H9 (cell line): ENCODE measurements at regions not wholly inside any gene's neighbourhood (a gene's known extent, or its start where the extent isn't known, plus 50 kb on each side); places are given as distances from the start of the nearest gene placed in this dataset.

Experiments
- DNase-seq: peaks from one replicate; pipeline ENCODE4 v3.0.0-alpha.2; 2017
- H2AFZ ChIP-seq: one replicate; pipeline ENCODE4 v1.6.1; 2013; ENCODE audit warnings: mild to moderate bottlenecking, low read length, control low read depth, moderate library complexity
- H2AK5ac ChIP-seq: 2 replicates; pipeline ENCODE4 v1.6.1; 2013; ENCODE audit warnings: low read length, control low read depth, mixed read lengths; ENCODE audit not compliant: insufficient read length
- H2BK120ac ChIP-seq: one replicate; pipeline ENCODE4 v1.6.1; 2013; ENCODE audit warnings: low read depth, mild to moderate bottlenecking, low read length, control low read depth, inconsistent platforms; ENCODE audit not compliant: poor library complexity, severe bottlenecking
- H2BK12ac ChIP-seq: 2 replicates; pipeline ENCODE4 v1.6.1; 2013; ENCODE audit warnings: low read length, control low read depth, mixed read lengths, low read depth; ENCODE audit not compliant: insufficient read length
- H2BK15ac ChIP-seq: 2 replicates; pipeline ENCODE4 v1.6.1; 2013; ENCODE audit warnings: low read depth, low read length, control low read depth
- H2BK20ac ChIP-seq: one replicate; pipeline ENCODE4 v1.6.1; 2013; ENCODE audit warnings: low read depth, mild to moderate bottlenecking, low read length, control low read depth, inconsistent platforms; ENCODE audit not compliant: poor library complexity, severe bottlenecking
- H2BK5ac ChIP-seq: 2 replicates; pipeline ENCODE4 v1.6.1; 2013; ENCODE audit warnings: low read length, control low read depth, mixed read lengths; ENCODE audit not compliant: insufficient read length
- H3K14ac ChIP-seq: 2 replicates; pipeline ENCODE4 v1.6.1; 2013; ENCODE audit warnings: low read length, control low read depth; ENCODE audit not compliant: insufficient read depth
- H3K18ac ChIP-seq: 2 replicates; pipeline ENCODE4 v1.6.1; 2013; ENCODE audit warnings: low read depth, mild to moderate bottlenecking, mixed read lengths, low read length, control low read depth; ENCODE audit not compliant: insufficient read length
- H3K23ac ChIP-seq: 2 replicates; pipeline ENCODE4 v1.6.1; 2013; ENCODE audit warnings: low read length, control low read depth, mixed read lengths, low read depth; ENCODE audit not compliant: insufficient read length
- H3K23me2 ChIP-seq: 2 replicates; pipeline ENCODE4 v1.6.1; 2013; ENCODE audit warnings: low read depth, mild to moderate bottlenecking, mixed read lengths, low read length, control low read depth; ENCODE audit not compliant: insufficient read length, poor library complexity, severe bottlenecking
- H3K27ac ChIP-seq: 2 replicates; pipeline ENCODE4 v1.5.1; 2013; ENCODE audit warnings: low read length, control low read depth, mixed read lengths, low read depth; ENCODE audit not compliant: insufficient read length
- H3K27me3 ChIP-seq: 2 replicates; pipeline ENCODE4 v1.6.1; 2013; ENCODE audit warnings: low read length, control low read depth, inconsistent platforms; ENCODE audit not compliant: insufficient read depth
- H3K4ac ChIP-seq: 2 replicates; pipeline ENCODE4 v1.6.1; 2013; ENCODE audit warnings: low read depth, mild to moderate bottlenecking, control low read depth, inconsistent platforms, low read length, moderate library complexity
- H3K4me1 ChIP-seq: 2 replicates; pipeline ENCODE4 v1.6.1; 2013; ENCODE audit warnings: low read length, control low read depth, inconsistent platforms; ENCODE audit not compliant: insufficient read depth
- H3K4me2 ChIP-seq: 2 replicates; pipeline ENCODE4 v1.6.1; 2013; ENCODE audit warnings: low read length, control low read depth, mixed read lengths; ENCODE audit not compliant: insufficient read length, insufficient read depth
- H3K56ac ChIP-seq: 2 replicates; pipeline ENCODE4 v1.6.1; 2013; ENCODE audit warnings: low read depth, mild to moderate bottlenecking, mixed read lengths, low read length, control low read depth; ENCODE audit not compliant: insufficient read length
- H3K79me1 ChIP-seq: 2 replicates; pipeline ENCODE4 v1.6.1; 2013; ENCODE audit warnings: low read depth, mild to moderate bottlenecking, moderate library complexity, low read length, control low read depth, inconsistent platforms; ENCODE audit not compliant: insufficient read depth, poor library complexity, severe bottlenecking
- H3K79me2 ChIP-seq: 2 replicates; pipeline ENCODE4 v1.6.1; 2013; ENCODE audit warnings: low read length, control low read depth, inconsistent platforms; ENCODE audit not compliant: insufficient read depth
- H3K9ac ChIP-seq: 2 replicates; pipeline ENCODE4 v1.6.1; 2013; ENCODE audit warnings: low read length, control low read depth, mixed read lengths; ENCODE audit not compliant: insufficient read length; ENCODE audit errors: extremely low read depth
- H3K9me3 ChIP-seq: one replicate; pipeline ENCODE4 v1.6.1; 2013; ENCODE audit warnings: low read depth, low read length, inconsistent platforms; ENCODE audit not compliant: control insufficient read depth
- H3T11ph ChIP-seq: one replicate; pipeline ENCODE4 v1.6.1; 2013; ENCODE audit warnings: mild to moderate bottlenecking, low read length, control low read depth, inconsistent platforms
- H4K20me1 ChIP-seq: one replicate; pipeline ENCODE4 v1.6.1; 2013; ENCODE audit not compliant: control insufficient read depth, insufficient read length, insufficient read depth
- H4K5ac ChIP-seq: 2 replicates; pipeline ENCODE4 v1.6.1; 2013; ENCODE audit warnings: low read depth, mild to moderate bottlenecking, mixed read lengths, low read length, control low read depth; ENCODE audit not compliant: insufficient read length
- H4K8ac ChIP-seq: replicated peaks from 2 replicates; pipeline ENCODE4 v1.6.1; 2013; ENCODE audit warnings: low read length, control low read depth, mixed read lengths, low read depth; ENCODE audit not compliant: insufficient read length
- H4K91ac ChIP-seq: 2 replicates; pipeline ENCODE4 v1.6.1; 2013; ENCODE audit warnings: low read depth, mild to moderate bottlenecking, moderate library complexity, mixed read lengths, low read length, control low read depth; ENCODE audit not compliant: insufficient read length
- H3K27ac Mint-ChIP-seq, 3 experiments: 2 replicates in 2 of 3; 3 replicates in 1 of 3; pipeline ENCODE4 v1.8.0; 2020 to 2021; ENCODE audit warnings: mixed read lengths in 3 of 3, mild to moderate bottlenecking in 1 of 3, moderate library complexity in 1 of 3
- H3K27me3 Mint-ChIP-seq: 2 replicates; pipeline ENCODE4 v1.8.0; 2021; ENCODE audit warnings: low read depth, mild to moderate bottlenecking, moderate library complexity, mixed read lengths
- H3K36me3 Mint-ChIP-seq, 3 experiments: 2 replicates in 2 of 3; 3 replicates in 1 of 3; pipeline ENCODE4 v1.8.0; 2020 to 2021; ENCODE audit warnings: low read depth in 3 of 3, mixed read lengths in 3 of 3; ENCODE audit not compliant: insufficient read depth in 1 of 3
- H3K4me1 Mint-ChIP-seq, 2 experiments: 2 replicates each; pipeline ENCODE4 v1.8.0; 2020; ENCODE audit warnings: mixed read lengths in 2 of 2
- H3K4me3 Mint-ChIP-seq, 2 experiments: 2 replicates in 1 of 2; 3 replicates in 1 of 2; pipeline ENCODE4 v1.8.0; 2020 to 2021; ENCODE audit warnings: mild to moderate bottlenecking in 2 of 2, mixed read lengths in 2 of 2, moderate library complexity in 1 of 2
- H3K9me3 Mint-ChIP-seq, 2 experiments: 2 replicates in 1 of 2; 3 replicates in 1 of 2; pipeline ENCODE4 v1.8.0; 2020; ENCODE audit warnings: mild to moderate bottlenecking in 2 of 2, mixed read lengths in 2 of 2, moderate library complexity in 1 of 2
- CTCF ChIP-seq: fragments of 200-600 bp; sonication (generic); conservative IDR thresholded peaks from 3 replicates; pipeline ENCODE4 v1.8.0; 2021; ENCODE audit warnings: antibody characterized with exemption, mild to moderate bottlenecking
- WGBS: extraction: QIAGEN DNeasy Blood & Tissue Kit; methylation state at CpG from one replicate; pipeline ENCODE4 v1.1.7; 2013; ENCODE audit warnings: missing lambda C conversion rate, low lambda C conversion rate, mixed read lengths; ENCODE audit not compliant: insufficient read length; ENCODE audit errors: extremely low coverage; 5-methylcytosine and 5-hydroxymethylcytosine counted together

GRCh38 chr10:10493833-10494232 lies 523.8 kb upstream of the CELF2 start:
- no peak overlapping the region for H3T11ph ChIP-seq
- H4K5ac ChIP-seq, result no peak overlapping the region
- H3K4me1 ChIP-seq, result no peaks in the 10 kb centered on the region
- no peaks in the 10 kb centered on the region for H3K23me2 ChIP-seq
- no peak overlapping the region for H2BK120ac ChIP-seq
- no peak overlapping the region for H2AFZ ChIP-seq
- no peak overlapping the region for H3K56ac ChIP-seq
- no peak overlapping the region for H3K14ac ChIP-seq
- no peak overlapping the region for H4K8ac ChIP-seq
- H2BK20ac ChIP-seq, result no peak overlapping the region
- no peak overlapping the region for H3K23ac ChIP-seq
- H2BK15ac ChIP-seq, result no peak overlapping the region
- H3K4me3 Mint-ChIP-seq, result no peak overlapping the region
- H3K27ac ChIP-seq, result no peak overlapping the region
- H3K79me2 ChIP-seq, result no peaks in the 10 kb centered on the region
- H3K18ac ChIP-seq, result no peak overlapping the region
- TF ChIP-seq CTCF, result no peak
- H3K27me3 ChIP-seq, result no peaks in the 10 kb centered on the region
- H2BK5ac ChIP-seq, result no peak overlapping the region
- H3K4me2 ChIP-seq, result no peak overlapping the region
- no peak overlapping the region for H2AK5ac ChIP-seq
- H3K4me1 Mint-ChIP-seq, result peaks cover 6 to 8% of the 10 kb centered on the region in 2 experiments; a peak in 3 of 4 replicates
- no peaks in the 10 kb centered on the region for H4K20me1 ChIP-seq
- no peaks in the 10 kb centered on the region for H3K9me3 ChIP-seq
- no peak overlapping the region for H2BK12ac ChIP-seq
- H3K36me3 Mint-ChIP-seq, result no peaks in the 10 kb centered on the region
- no CpG with 5 or more reads among the region's 4 CpGs for WGBS
- peaks cover 2% of the 10 kb centered on the region; the same call in 1 of the 2 replicates for H3K27me3 Mint-ChIP-seq
- no peaks in the 10 kb centered on the region for H3K79me1 ChIP-seq
- no peaks in the 10 kb centered on the region for H3K9me3 Mint-ChIP-seq
- H4K91ac ChIP-seq, result no peak overlapping the region
- no peak overlapping the region for H3K4ac ChIP-seq
- DNase-seq, result no peak
- H3K27ac Mint-ChIP-seq, result no peak overlapping the region
- no peak overlapping the region for H3K9ac ChIP-seq
